A549 (cell line): ENCODE measurements at regions not wholly inside any gene's neighbourhood (a gene's known extent, or its start where the extent isn't known, plus 50 kb on each side); places are given as distances from the start of the nearest gene placed in this dataset.

Experiments used
- ATAC-seq, 2 experiments: fragments of 200-7000 bp in 1 of 2; fragments of >200 bp in 1 of 2; cut with Nextera tagmentation in 1 of 2; cut with Tn5 transposase in 1 of 2; 3 replicates each; pipeline versions ENCODE4 v1.8.0 to v1.9.1; 2018 to 2020; ENCODE audit warnings: mild to moderate bottlenecking in 1 of 2, moderate library complexity in 1 of 2
- CTCF ChIA-PET: fragments of 300-600 bp; sonication (Branson Sonifier 250); formaldehyde crosslinking; extraction: SDS; loops from one replicate; lab custom pipeline; 2021; ENCODE audit warnings: antibody characterized with exemption, inconsistent platforms; lab: Yijun Ruan, JAX
- POLR2A ChIA-PET: fragments of 350-600 bp; formaldehyde crosslinking; extraction: SDS; loops from one replicate; lab custom pipeline; 2021; ENCODE audit warnings: antibody characterized with exemption, inconsistent platforms; lab: Yijun Ruan, JAX
- DNase-seq, 2 experiments: peaks; one replicate each; pipeline versions ENCODE4 v3.0.0 to v3.0.0-alpha.2; 2011 to 2016; ENCODE audit warnings: low read depth in 1 of 2, low spot score in 1 of 2
- FAIRE-seq: peaks from 2 replicates; lab custom pipeline; 2011; peaks lifted over from hg19 to GRCh38; lab: Jason Lieb, UNC
- H3K27ac ChIP-seq, 2 experiments: fragments of >200 bp; sonication (Bioruptor Twin); formaldehyde crosslinking; 3 replicates each; pipeline ENCODE4 v1.5.1; 2016 to 2017
- H3K4me1 ChIP-seq: fragments of >200 bp; sonication (Bioruptor Twin); formaldehyde crosslinking; 3 replicates; pipeline ENCODE4 v1.6.1; 2016
- H3K4me2 ChIP-seq: fragments of >200 bp; sonication (Bioruptor Twin); formaldehyde crosslinking; 3 replicates; pipeline ENCODE4 v1.6.1; 2016
- H3K4me3 ChIP-seq: fragments of >200 bp; sonication (Bioruptor Twin); formaldehyde crosslinking; 3 replicates; pipeline ENCODE4 v1.5.1; 2016
- H3K9me3 ChIP-seq: fragments of >200 bp; sonication (Bioruptor Twin); formaldehyde crosslinking; 3 replicates; pipeline ENCODE4 v1.6.1; 2016
- ATOH8 ChIP-seq: fragments of 250-450 bp; sonication (Bioruptor Pico); IDR thresholded peaks from 2 replicates; pipeline ENCODE4 v1.5.0; 2020; ENCODE audit warnings: low read depth, mild to moderate bottlenecking, moderate library complexity
- CBX2 ChIP-seq: fragments of 200-600 bp; sonication (generic); IDR thresholded peaks from 2 replicates; pipeline ENCODE4 v1.6.1; 2016; ENCODE audit warnings: low read depth, mild to moderate bottlenecking, borderline replicate concordance
- CEBPB ChIP-seq, 2 experiments: fragments of >200 bp in 1 of 2; sonication (Bioruptor Twin) in 1 of 2; formaldehyde crosslinking in 1 of 2; IDR thresholded peaks; 2 replicates each; pipeline ENCODE4 v1.6.1; 2012 to 2016
- CTCF ChIP-seq: fragments of >200 bp; sonication (Bioruptor Twin); formaldehyde crosslinking; IDR thresholded peaks from 3 replicates; pipeline ENCODE4 v1.5.1; 2016
- EHF ChIP-seq: fragments of 250-450 bp; sonication (Bioruptor Pico); IDR thresholded peaks from 2 replicates; pipeline ENCODE4 v1.5.0; 2020; ENCODE audit warnings: mild to moderate bottlenecking
- EHMT2 ChIP-seq: fragments of 200-600 bp; sonication (generic); IDR thresholded peaks from 2 replicates; pipeline ENCODE4 v1.6.1; 2016; ENCODE audit warnings: antibody characterized with exemption, low read depth, mild to moderate bottlenecking, moderate library complexity
- ELK1 ChIP-seq: fragments of 150-350 bp; IDR thresholded peaks from 2 replicates; pipeline ENCODE4 v1.6.1; 2014; ENCODE audit warnings: low read depth, mild to moderate bottlenecking, low read length
- GATA3 ChIP-seq: IDR thresholded peaks from 2 replicates; pipeline ENCODE4 v1.6.1; 2012; ENCODE audit warnings: borderline replicate concordance
- HMGXB4 ChIP-seq: fragments of 250-450 bp; sonication (Bioruptor Pico); IDR thresholded peaks from 2 replicates; pipeline ENCODE4 v1.5.0; 2021; ENCODE audit warnings: mild to moderate bottlenecking, moderate library complexity, borderline replicate concordance
- HOXB13 ChIP-seq: fragments of 250-450 bp; sonication (Bioruptor Pico); IDR thresholded peaks from 2 replicates; pipeline ENCODE4 v1.5.0; 2020; ENCODE audit warnings: low read depth, mild to moderate bottlenecking, moderate library complexity
- JUN ChIP-seq, 2 experiments: fragments of >200 bp; sonication (Bioruptor Twin); formaldehyde crosslinking; IDR thresholded peaks; 2 replicates in 1 of 2; 3 replicates in 1 of 2; pipeline ENCODE4 v1.6.1; 2016 to 2017
- MAFK ChIP-seq: fragments of 450-650 bp; IDR thresholded peaks from 2 replicates; pipeline ENCODE4 v1.6.1; 2014; ENCODE audit not compliant: partially characterized antibody
- MAZ ChIP-seq: fragments of 150-350 bp; IDR thresholded peaks from 2 replicates; pipeline ENCODE4 v1.6.1; 2014; ENCODE audit warnings: antibody characterized with exemption, low read depth, low read length, borderline replicate concordance
- PBX3 ChIP-seq: IDR thresholded peaks from 2 replicates; pipeline ENCODE4 v1.6.1; 2012
- POLR2AphosphoS2 ChIP-seq: conservative IDR thresholded peaks from 2 replicates; pipeline ENCODE4 v1.6.1; 2012; ENCODE audit warnings: low read length, improper control_type of control experiment, inconsistent platforms
- RARB ChIP-seq: fragments of 250-450 bp; sonication (Bioruptor Pico); IDR thresholded peaks from 2 replicates; pipeline ENCODE4 v1.8.0; 2021; ENCODE audit warnings: mild to moderate bottlenecking, moderate library complexity
- RFX5 ChIP-seq: fragments of 450-650 bp; IDR thresholded peaks from 2 replicates; pipeline ENCODE4 v1.7.1; 2014; ENCODE audit warnings: antibody characterized with exemption, mild to moderate bottlenecking, moderate library complexity
- TFCP2L1 ChIP-seq: fragments of 250-450 bp; sonication (Bioruptor Pico); IDR thresholded peaks from 2 replicates; pipeline ENCODE4 v1.5.0; 2021; ENCODE audit warnings: mild to moderate bottlenecking
- TP53 ChIP-seq: fragments of 250-450 bp; sonication (Bioruptor Pico); IDR thresholded peaks from 2 replicates; pipeline ENCODE4 v1.5.0; 2021; ENCODE audit warnings: mild to moderate bottlenecking, moderate library complexity
- ZNF302 ChIP-seq: fragments of 250-450 bp; sonication (Bioruptor Pico); IDR thresholded peaks from 2 replicates; pipeline ENCODE4 v1.9.0; 2021; ENCODE audit warnings: inconsistent platforms, mild to moderate bottlenecking, moderate library complexity
- WGBS: methylation state at CpG from one replicate; pipeline ENCODE4 v1.1.6; 2017; ENCODE audit errors: missing lambda C conversion rate; 5-methylcytosine and 5-hydroxymethylcytosine counted together

- CTCF ChIA-PET = interaction anchor here (0.5 kb wide), 1 partner anchor 618 kb away, joined by 3 read pairs; no protein-coding TSS in a partner anchor
- no peak for TF ChIP-seq TFCP2L1 (CRISPR knock-in tag)
- no peak for TF ChIP-seq EHMT2
- TF ChIP-seq GATA3 = no peak
- TF ChIP-seq POLR2AphosphoS2 = no peak
- TF ChIP-seq HMGXB4 (CRISPR knock-in tag) = no peak
- no peak for TF ChIP-seq MAZ
- no peak for TF ChIP-seq PBX3
- no peak for TF ChIP-seq RFX5
- TF ChIP-seq RARB (CRISPR knock-in tag) = no peak
- TF ChIP-seq HOXB13 (CRISPR knock-in tag) = no peak
- TF ChIP-seq TP53 = no peak
- TF ChIP-seq EHF (CRISPR knock-in tag) = no peak
- TF ChIP-seq, all 56 proteins: peak for 0
- FAIRE-seq = no peak
- Histone ChIP-seq H3K27ac (no peak overlapping the region), H3K9me3 (peaks cover 4% of the 10 kb centered on the region; the same call in 1 of the 3 replicates), H3K4me1 (no peaks in the 10 kb centered on the region), H3K4me2 (no peak overlapping the region), H3K4me3 (no peak overlapping the region)
- DNase-seq = no peak
- WGBS = 71% methylated on average over 4 of the region's 4 CpGs
- ATAC-seq = no peak
- POLR2A ChIA-PET = no interaction called here
Measured at GRCh38 chr12:107553211-107553765, 132.3 kb upstream of the PWP1 start.

- Histone ChIP-seq H3K27ac (no peak overlapping the region), H3K4me2 (no peak overlapping the region)
- 64% methylated on average over 4 of the region's 4 CpGs for WGBS
- FAIRE-seq = no peak
- CTCF ChIA-PET = interaction anchor here (0.9 to 3.6 kb wide), 3 partner anchors 52 to 433 kb away, joined by 3 to 13 read pairs (median 5); no protein-coding TSS in a partner anchor
- POLR2A ChIA-PET = no interaction called here
- no peak for TF ChIP-seq ZNF302 (CRISPR knock-in tag)
- no peak for TF ChIP-seq ATOH8 (CRISPR knock-in tag)
- no peak for TF ChIP-seq POLR2AphosphoS2
- TF ChIP-seq ELK1 = no peak
- TF ChIP-seq CBX2 = no peak
- no peak for TF ChIP-seq CTCF
- TF ChIP-seq MAFK = no peak
- TF ChIP-seq CEBPB (IDR thresholded peaks at IDR 0.05) = no peak
- TF ChIP-seq JUN (IDR thresholded peaks at IDR 0.05) = no peak
- TF ChIP-seq GATA3 = no peak
- TF ChIP-seq, all 56 proteins: peak for 0
- Histone ChIP-seq H3K4me1 (no peaks in the 10 kb centered on the region), H3K4me3 (no peak overlapping the region), H3K9me3 (no peaks in the 10 kb centered on the region)
- no peak for DNase-seq
- no peak for ATAC-seq
Measured at GRCh38 chr12:107554941-107555340, 130.7 kb upstream of the PWP1 start.
